GM23248 (cell line): ENCODE measurements at regions not wholly inside any gene's neighbourhood (a gene's known extent, or its start where the extent isn't known, plus 50 kb on each side); places are given as distances from the start of the nearest gene placed in this dataset.

Experiments used
- EZH2 ChIP-seq: fragments of 200-600 bp; sonication (generic); IDR thresholded peaks from 2 replicates; pipeline ENCODE4 v1.6.1; 2018; ENCODE audit warnings: antibody characterized with exemption, mild to moderate bottlenecking; ENCODE audit not compliant: insufficient read depth, poor library complexity, severe bottlenecking
- EZH2phosphoT487 ChIP-seq: fragments of 200-600 bp; sonication (generic); IDR thresholded peaks from 2 replicates; pipeline ENCODE4 v1.6.1; 2018; ENCODE audit warnings: antibody characterized with exemption, moderate library complexity, mild to moderate bottlenecking, low read depth; ENCODE audit not compliant: insufficient read depth

DNA sequence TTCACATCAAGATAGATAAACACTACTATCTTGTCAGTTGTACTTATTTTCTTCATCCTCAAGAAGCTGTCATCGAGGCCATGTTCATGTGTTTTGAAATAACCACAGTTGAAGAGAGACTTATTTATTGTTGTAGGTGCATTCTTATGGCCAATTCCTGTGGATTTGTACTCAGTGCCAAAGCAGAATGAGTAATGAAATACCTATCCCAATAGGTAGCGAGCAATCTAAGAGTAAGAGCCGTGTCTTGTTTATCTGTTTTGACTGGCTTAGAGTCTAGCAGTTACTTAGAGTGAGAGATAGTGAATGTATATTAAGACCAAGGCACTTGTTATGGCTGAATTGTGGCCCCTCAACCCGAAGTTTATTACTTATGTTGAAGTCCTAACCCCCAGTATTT lies 631.0 kb upstream of the SPANXN1 start:
- TF ChIP-seq EZH2phosphoT487 (no peak), EZH2 (no peak)
